Middle frontal gyrus (tissue), 1 donor: ENCODE measurements at regions not wholly inside any gene's neighbourhood (a gene's known extent, or its start where the extent isn't known, plus 50 kb on each side); places are given as distances from the start of the nearest gene placed in this dataset.
"Not testable (repeated sequence)": the region's sequence is repeated elsewhere in the genome, so short reads cannot be mapped to it uniquely, and the experiment has no call there.

Experiments
- DNase-seq: peaks from one replicate; pipeline ENCODE4 v3.0.0-alpha.2; 2015; ENCODE audit warnings: low spot score; ENCODE audit errors: extremely low spot score

DNA sequence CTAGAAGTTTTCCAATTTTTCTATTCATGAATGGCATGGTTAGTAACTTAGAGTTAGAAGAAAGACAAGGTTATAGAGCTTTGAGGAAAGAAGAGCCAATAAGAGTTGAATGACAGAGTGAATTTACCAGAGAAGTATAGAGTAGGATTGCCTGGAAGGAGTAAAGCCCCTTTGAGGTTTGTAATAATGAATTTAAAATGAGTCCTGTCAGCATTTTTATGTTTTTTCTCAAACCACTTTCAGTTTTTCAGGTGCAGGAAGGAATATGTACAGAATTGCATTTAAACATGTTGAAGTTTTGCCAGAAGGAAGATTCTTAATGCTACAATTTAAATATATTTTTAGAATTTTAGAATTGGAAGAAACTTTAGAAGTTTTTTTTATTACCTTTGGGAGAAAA, 408.3 kb downstream of the DSC3 start:
- no peak for DNase-seq

- no peak for DNase-seq
These were observed 410.4 kb downstream of the DSC3 start for GRCh38 chr18:30632071-30632698.

GRCh38 chr18:30625961-30626360, 416.6 kb downstream of the DSC3 start:
- DNase-seq, result no peak

GRCh38 chr18:30623401-30624065, 419.0 kb downstream of the DSC3 start:
- DNase-seq, result no peak

- DNase-seq, result no peak
These were observed 419.9 kb downstream of the DSC3 start for GRCh38 chr18:30622635-30623034.

GRCh38 chr18:30622104-30622503, 420.4 kb downstream of the DSC3 start:
- DNase-seq, result no peak

DNA sequence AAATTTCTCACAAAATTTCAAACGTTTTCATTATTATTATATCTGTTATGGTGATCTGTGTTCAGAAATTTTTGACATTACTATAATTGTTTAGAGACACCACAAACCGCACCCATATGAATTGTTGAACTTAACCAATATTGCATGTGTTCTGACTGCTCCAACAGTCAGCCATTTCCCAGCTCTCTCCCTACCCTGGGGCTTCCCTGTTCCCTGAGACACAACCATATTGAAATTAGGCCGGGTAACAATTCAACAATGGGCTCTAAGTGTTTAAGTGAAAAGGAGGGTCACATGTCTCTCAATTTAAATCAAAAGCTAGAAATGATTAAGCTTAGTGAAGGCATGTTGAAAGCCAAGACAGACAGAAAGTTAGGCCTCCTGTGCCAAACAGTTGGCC, 424.0 kb downstream of the DSC3 start:
- DNase-seq, result no peak

DNA sequence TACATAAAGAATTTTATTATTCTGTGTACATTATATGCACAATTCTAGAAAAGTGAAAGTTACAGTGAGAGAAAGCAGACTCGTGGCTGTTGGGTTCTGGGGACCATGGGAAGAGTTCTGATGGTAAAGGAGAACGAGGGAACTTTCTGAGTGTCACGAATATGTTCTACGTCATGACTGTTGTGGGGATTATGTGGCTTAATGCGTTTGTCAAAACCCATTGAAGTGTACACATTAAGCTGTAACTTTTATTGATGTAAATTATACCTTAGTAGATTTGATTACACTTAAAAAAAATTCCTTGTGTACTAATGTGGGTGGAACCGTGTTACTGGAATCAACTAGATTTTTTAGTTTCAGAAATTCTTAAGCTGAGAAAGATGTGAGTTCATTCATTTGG, 426.1 kb downstream of the DSC3 start:
- DNase-seq, result no peak

DNA sequence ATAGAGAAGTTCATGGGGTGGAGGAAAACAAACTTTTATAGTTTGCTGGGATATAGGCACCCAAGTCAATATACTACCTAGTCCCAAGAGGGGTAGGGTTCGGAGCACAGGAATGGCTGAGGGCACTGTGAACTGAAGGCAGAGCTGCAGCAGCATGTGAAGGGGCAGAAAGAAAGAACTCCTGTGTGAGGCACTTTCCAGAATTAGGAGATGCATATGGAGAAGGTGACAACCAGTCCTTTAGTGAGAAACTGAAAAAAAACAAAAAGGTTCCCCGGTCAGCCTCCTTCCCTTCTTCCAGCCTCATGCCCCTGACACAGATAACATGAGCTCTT, 429.1 kb downstream of the DSC3 start:
- DNase-seq, result no peak

- no peak for DNase-seq
These were observed 441.0 kb downstream of the DSC3 start for GRCh38 chr18:30601541-30601940.

DNA sequence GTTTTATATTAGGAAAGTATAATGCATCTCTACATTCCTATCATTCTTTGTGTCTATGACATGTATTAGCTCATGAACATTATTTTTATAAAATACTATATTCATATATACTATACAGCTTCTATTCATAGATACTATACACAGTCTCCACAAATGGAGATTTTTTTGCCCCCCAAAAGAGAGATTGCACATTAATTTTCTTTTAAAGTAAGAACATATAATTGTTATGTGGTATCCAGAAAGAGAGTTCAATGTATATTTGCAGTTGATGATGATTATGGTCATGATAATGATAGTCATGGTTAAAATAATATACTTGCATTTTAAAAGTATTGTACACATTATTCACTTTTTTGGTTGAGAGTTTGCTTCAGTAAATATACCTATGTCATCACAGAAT, 445.3 kb downstream of the DSC3 start:
- no peak for DNase-seq

DNA sequence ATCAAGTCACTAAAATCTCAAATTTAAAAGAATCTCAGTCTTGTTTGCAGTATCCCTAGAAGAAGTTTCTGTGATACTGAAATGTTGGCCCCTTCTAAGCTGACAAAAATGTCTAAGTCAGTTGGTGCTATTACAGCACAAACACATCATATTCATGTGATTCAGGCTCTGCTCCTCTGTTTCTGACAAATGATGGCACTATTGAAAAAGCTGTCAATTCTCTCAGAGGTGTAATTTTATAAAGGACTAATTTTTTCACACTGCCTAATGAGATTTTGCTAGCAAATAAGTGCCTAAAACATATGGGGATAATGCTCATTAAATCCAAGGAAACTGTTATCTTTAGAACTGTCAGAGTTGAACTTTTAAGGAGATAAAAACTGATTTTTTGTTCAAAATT, 445.9 kb downstream of the DSC3 start:
- DNase-seq, result no peak

DNA sequence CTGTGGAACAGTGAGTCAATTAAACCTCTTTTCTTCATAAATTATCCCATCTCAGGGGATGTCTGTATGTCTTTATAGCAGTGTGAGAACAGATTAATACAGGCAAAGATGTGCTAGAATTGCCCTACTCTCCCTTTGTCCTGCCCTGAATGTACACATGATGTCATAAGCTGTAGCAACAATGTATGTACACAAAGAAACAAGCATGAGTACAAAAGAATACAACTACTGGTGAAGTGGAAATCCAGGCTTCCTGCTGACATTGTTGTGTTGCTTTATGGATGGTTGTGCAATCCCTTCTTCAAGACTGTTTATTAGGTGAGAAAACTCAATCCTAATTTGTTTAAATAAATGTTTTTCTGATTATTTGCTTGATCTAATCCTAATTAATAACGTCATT, 446.6 kb downstream of the DSC3 start:
- no peak for DNase-seq

- DNase-seq, result not testable (repeated sequence)
These were observed 447.6 kb downstream of the DSC3 start for GRCh38 chr18:30594911-30595310.

DNA sequence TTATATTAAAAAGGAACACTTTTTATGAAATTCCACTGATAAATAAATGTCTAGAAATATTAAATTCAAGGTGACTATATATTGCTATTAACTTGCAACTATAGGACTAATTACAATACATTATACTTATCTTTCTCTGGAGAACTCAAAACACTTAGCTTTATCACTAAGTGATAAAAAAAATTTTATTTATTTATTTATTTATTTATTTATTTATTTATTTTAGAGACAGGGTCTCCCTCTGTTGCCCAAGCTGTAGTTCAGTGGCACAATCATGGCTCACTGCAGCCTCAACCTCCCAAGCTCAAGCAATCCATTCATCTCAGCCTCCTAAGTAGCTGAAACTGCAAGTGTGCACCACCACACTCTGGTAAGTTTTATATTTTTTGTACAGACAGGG, 451.1 kb downstream of the DSC3 start:
- DNase-seq, result no peak

GRCh38 chr18:30588673-30589164, 453.8 kb downstream of the DSC3 start:
- no peak for DNase-seq

GRCh38 chr18:30583768-30584167, 458.8 kb downstream of the DSC3 start:
- no peak for DNase-seq

- DNase-seq, result no peak
These were observed 460.5 kb downstream of the DSC3 start for GRCh38 chr18:30582078-30582477.

GRCh38 chr18:30578707-30579106, 463.8 kb downstream of the DSC3 start:
- no peak for DNase-seq

- no peak for DNase-seq
These were observed 470.3 kb downstream of the DSC3 start for GRCh38 chr18:30572214-30572613.

- DNase-seq, result no peak
These were observed 474.2 kb downstream of the DSC3 start for GRCh38 chr18:30568333-30568732.

DNA sequence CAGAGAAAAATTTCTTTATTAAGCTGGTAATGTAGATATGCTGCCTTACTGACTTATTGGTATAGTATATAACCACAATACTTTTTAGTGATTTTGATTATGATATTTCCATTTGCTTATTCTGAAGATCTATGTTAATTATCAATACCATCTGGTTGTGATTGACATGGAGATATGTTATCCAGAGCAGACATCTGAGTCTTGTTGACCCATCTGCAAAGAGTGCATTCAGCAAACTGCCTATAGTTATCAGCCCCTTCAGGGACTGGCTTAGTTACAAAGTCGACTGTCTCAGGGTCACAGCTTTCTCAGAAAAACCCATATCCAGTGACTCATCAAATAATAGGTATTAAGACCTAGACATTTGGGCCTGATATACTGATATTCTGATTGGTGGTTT, 475.7 kb downstream of the DSC3 start:
- no peak for DNase-seq

- DNase-seq, result no peak
These were observed 480.3 kb downstream of the DSC3 start for GRCh38 chr18:30562231-30562630.
